RWPE2 (cell line): ENCODE measurements at regions not wholly inside any gene's neighbourhood (a gene's known extent, or its start where the extent isn't known, plus 50 kb on each side); places are given as distances from the start of the nearest gene placed in this dataset.
A peak's percentile ranks its signal among the peaks of the same experiment; 100 is the strongest.
"Not testable (repeated sequence)": the region's sequence is repeated elsewhere in the genome, so short reads cannot be mapped to it uniquely, and the experiment has no call there.

Source experiments
- ATAC-seq: fragments of 200-7000 bp; cut with Tn5 transposase; 3 replicates; pipeline ENCODE4 v1.9.1; 2021; ENCODE audit warnings: low read depth
- DNase-seq: peaks from one replicate; pipeline ENCODE4 v3.0.0-alpha.2; 2020; ENCODE audit warnings: low spot score
- H3K27ac ChIP-seq: fragments of 450-650 bp; 2 replicates; pipeline ENCODE4 v1.5.1; 2017; ENCODE audit warnings: mild to moderate bottlenecking; ENCODE audit not compliant: poor library complexity, severe bottlenecking
- H3K27me3 ChIP-seq: fragments of 250-450 bp; sonication (Bioruptor Pico); 2 replicates; pipeline ENCODE4 v1.5.1; 2021; ENCODE audit warnings: mild to moderate bottlenecking, moderate library complexity; ENCODE audit not compliant: insufficient read depth, poor library complexity, severe bottlenecking
- H3K36me3 ChIP-seq: fragments of 250-450 bp; sonication (Bioruptor Pico); 2 replicates; pipeline ENCODE4 v1.5.1; 2020; ENCODE audit warnings: low read depth, mild to moderate bottlenecking, moderate library complexity
- H3K4me1 ChIP-seq: fragments of 250-450 bp; sonication (Bioruptor Pico); 2 replicates; pipeline ENCODE4 v1.5.1; 2021; ENCODE audit warnings: mild to moderate bottlenecking, moderate library complexity; ENCODE audit not compliant: insufficient read depth, poor library complexity, severe bottlenecking
- H3K4me3 ChIP-seq: fragments of 250-450 bp; sonication (Bioruptor Pico); 2 replicates; pipeline ENCODE4 v1.5.1; 2021; ENCODE audit warnings: mild to moderate bottlenecking, moderate library complexity; ENCODE audit not compliant: severe bottlenecking
- H3K9me3 ChIP-seq: fragments of 250-450 bp; sonication (Bioruptor Pico); 2 replicates; pipeline ENCODE4 v1.5.1; 2021; ENCODE audit warnings: mild to moderate bottlenecking, moderate library complexity; ENCODE audit not compliant: severe bottlenecking
- TF ChIP-seq, protein P1 (sequence below): fragments of 450-650 bp; IDR thresholded peaks from one replicate; pipeline ENCODE4 v1.5.1; 2017; ENCODE audit warnings: mild to moderate bottlenecking, moderate library complexity; ENCODE audit not compliant: poor library complexity, severe bottlenecking

DNA sequence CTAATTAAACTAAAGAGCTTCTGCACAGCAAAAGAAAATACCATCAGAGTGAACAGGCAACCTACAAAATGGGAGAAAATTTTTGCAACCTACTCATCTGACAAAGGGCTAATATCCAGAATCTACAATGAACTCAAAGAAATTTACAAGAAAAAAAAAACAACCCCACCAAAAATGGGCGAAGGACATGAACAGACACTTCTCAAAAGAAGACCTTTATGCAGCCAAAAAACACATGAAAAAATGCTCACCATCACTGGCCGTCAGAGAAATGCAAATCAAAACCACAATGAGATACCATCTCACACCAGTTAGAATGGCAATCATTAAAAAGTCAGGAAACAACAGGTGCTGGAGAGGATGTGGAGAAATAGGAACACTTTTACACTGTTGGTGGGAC lies 100.7 kb downstream of the GPX5 start:
- ATAC-seq: not testable (repeated sequence)

GRCh38 chr6:28632326-28632851 lies 106.7 kb downstream of the GPX5 start:
- Histone ChIP-seq H3K4me3 (no peak overlapping the region), H3K27ac (no peak overlapping the region), H3K27me3 (peaks cover 10% of the 10 kb centered on the region), H3K4me1 (no peaks in the 10 kb centered on the region), H3K36me3 (no peaks in the 10 kb centered on the region), H3K9me3 (no peaks in the 10 kb centered on the region)
- ATAC-seq (no peak), DNase-seq (no peak)
- TF ChIP-seq, protein P1, sequence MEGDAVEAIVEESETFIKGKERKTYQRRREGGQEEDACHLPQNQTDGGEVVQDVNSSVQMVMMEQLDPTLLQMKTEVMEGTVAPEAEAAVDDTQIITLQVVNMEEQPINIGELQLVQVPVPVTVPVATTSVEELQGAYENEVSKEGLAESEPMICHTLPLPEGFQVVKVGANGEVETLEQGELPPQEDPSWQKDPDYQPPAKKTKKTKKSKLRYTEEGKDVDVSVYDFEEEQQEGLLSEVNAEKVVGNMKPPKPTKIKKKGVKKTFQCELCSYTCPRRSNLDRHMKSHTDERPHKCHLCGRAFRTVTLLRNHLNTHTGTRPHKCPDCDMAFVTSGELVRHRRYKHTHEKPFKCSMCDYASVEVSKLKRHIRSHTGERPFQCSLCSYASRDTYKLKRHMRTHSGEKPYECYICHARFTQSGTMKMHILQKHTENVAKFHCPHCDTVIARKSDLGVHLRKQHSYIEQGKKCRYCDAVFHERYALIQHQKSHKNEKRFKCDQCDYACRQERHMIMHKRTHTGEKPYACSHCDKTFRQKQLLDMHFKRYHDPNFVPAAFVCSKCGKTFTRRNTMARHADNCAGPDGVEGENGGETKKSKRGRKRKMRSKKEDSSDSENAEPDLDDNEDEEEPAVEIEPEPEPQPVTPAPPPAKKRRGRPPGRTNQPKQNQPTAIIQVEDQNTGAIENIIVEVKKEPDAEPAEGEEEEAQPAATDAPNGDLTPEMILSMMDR: no peak

More for the DNA sequence above, 100.7 kb downstream of the GPX5 start:
- not testable (repeated sequence) for H3K27me3 ChIP-seq, H3K27ac ChIP-seq, H3K4me3 ChIP-seq, DNase-seq, H3K36me3 ChIP-seq, H3K4me1 ChIP-seq, H3K9me3 ChIP-seq

GRCh38 chr6:28633445-28634215 lies 107.9 kb downstream of the GPX5 start:
- H3K27ac ChIP-seq: no peak overlapping the region
- DNase-seq: no peak
- no peaks in the 10 kb centered on the region for H3K36me3 ChIP-seq
- no peaks in the 10 kb centered on the region for H3K4me1 ChIP-seq
- no peaks in the 10 kb centered on the region for H3K9me3 ChIP-seq
- ATAC-seq: no peak
- peaks cover 10% of the 10 kb centered on the region for H3K27me3 ChIP-seq
- H3K4me3 ChIP-seq: no peak overlapping the region
- TF ChIP-seq, protein P1: no peak

DNA sequence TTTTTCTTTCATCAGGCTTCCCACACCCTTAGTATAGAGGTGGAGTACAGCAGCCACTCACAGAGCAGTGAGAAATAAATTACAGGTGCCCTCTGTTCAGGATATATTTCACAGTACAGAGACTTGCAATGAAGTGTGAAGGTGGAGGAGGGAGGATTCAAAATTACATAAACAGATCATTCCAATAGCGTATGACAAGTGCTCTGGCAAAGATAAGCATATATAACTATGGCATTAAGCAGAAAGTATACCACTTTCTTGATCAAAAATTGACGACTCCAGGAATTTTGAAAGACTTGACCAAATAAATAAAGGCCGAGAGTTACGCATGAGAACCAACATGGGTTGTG lies 108.7 kb downstream of the GPX5 start:
- Histone ChIP-seq H3K4me3 (peak overlapping the region; percentile 29), H3K27ac (no peak overlapping the region), H3K27me3 (peaks cover 10% of the 10 kb centered on the region), H3K9me3 (no peaks in the 10 kb centered on the region), H3K36me3 (no peaks in the 10 kb centered on the region), H3K4me1 (no peaks in the 10 kb centered on the region)
- DNase-seq (no peak), ATAC-seq (no peak; the same call in 2 of the 3 replicates)
- TF ChIP-seq, protein P1: no peak

- peaks cover 10% of the 10 kb centered on the region for H3K27me3 ChIP-seq
- H3K27ac ChIP-seq: no peak overlapping the region
- ATAC-seq (peak; percentile 70), DNase-seq (no peak)
- no peaks in the 10 kb centered on the region for H3K36me3 ChIP-seq
- TF ChIP-seq, protein P1: no peak
- H3K4me3 ChIP-seq: peak overlapping the region; percentile 29
- H3K4me1 ChIP-seq: no peaks in the 10 kb centered on the region
- no peaks in the 10 kb centered on the region for H3K9me3 ChIP-seq
Observed at GRCh38 chr6:28634761-28635546, 109.3 kb downstream of the GPX5 start.
